SH-SY5Y (cell line): ENCODE measurements at regions not wholly inside any gene's neighbourhood (a gene's known extent, or its start where the extent isn't known, plus 50 kb on each side); places are given as distances from the start of the nearest gene placed in this dataset.

ENCODE experiments used
- GATA2 ChIP-seq: IDR thresholded peaks from 2 replicates; pipeline ENCODE4 v1.6.1; 2011; ENCODE audit warnings: mild to moderate bottlenecking, low read depth, low read length
- GATA3 ChIP-seq: IDR thresholded peaks from 2 replicates; pipeline ENCODE4 v1.6.1; 2011; ENCODE audit warnings: low read depth, mild to moderate bottlenecking, low read length, moderate library complexity

DNA sequence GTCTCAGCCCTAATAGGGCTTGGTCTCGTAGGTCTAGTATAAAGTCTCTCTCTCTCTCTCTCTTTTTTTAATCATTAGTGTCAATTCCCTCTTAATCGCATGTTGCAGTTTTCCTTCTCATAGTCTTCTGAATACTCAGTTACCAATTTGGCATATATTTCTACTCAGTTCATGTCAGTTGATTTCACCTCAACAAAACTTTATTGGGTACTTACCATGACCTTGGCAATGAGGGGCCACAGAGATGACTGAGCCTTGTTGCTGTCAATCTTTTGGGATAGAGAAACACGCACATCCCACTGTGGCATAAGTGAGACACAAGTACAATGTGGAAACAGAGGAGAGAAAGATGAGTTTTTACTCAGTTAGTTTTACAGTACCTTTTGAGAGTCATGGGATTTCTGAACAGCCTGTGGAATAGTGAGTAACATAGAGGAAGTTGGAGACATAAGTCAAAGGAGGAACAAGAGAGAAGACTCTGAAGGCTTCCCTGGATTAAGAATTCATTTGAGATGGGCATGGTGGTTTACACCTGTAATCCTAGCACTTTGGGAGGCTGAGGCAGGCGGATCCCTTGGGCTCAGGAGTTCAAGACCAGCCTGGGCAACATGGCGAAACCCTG, 150.2 kb upstream of the CBLB start:
- TF ChIP-seq GATA2 (no peak), GATA3 (no peak)
